Heart left ventricle (tissue), 13 donors: ENCODE measurements at regions not wholly inside any gene's neighbourhood (a gene's known extent, or its start where the extent isn't known, plus 50 kb on each side); places are given as distances from the start of the nearest gene placed in this dataset.

ENCODE experiments used
- POLR2A ChIP-seq, 2 donors: fragments of 450-650 bp; IDR thresholded peaks; one replicate each; pipeline ENCODE4 v1.6.1; 2017; ENCODE audit warnings: antibody characterized with exemption in 2 of 2, mild to moderate bottlenecking in 2 of 2, moderate library complexity in 2 of 2
- TF ChIP-seq, protein P1 (sequence below), 12 donors: fragments of 200-600 bp; sonication (generic) in 4 of 12; IDR thresholded peaks; one replicate each; pipeline versions ENCODE4 v1.5.0 to v1.8.0; 2018 to 2022; ENCODE audit warnings: antibody characterized with exemption in 12 of 12, mild to moderate bottlenecking in 5 of 12
- donor health status: ischemic (EF 13 %, LVEDD 7.1; RV severe dilation, severe dysfunction).
- donor health status: DM: no; HTN: yes; CAD: no.
- donor health status: DM: no; HTN: no; CAD: no.
- donor health status: ischemic (EF 25% LVEDD 6.9; RV normal size, moderate dysfunction).
- donor health status: ischemic (EF 25% LVEDD 5.7; RV mildly dilated, moderate dysfunction).
- donor health status: ischemic (EF 35%, LVEDD 5.7; RV mildly dilated, moderate dysfunction).
- donor health status: nonischemic (EF 11% LVEDD 7.7; RV severe dilation, severe dysfunction).
- donor health status: DM: yes; HTN: yes; CAD: no.
- donor health status: PGD.
- donor health status: ischemic (EF 29% LVEDD 5.4; RV normal size, mild dysfunction).
- donor health status: nonischemic (EF 23%, LVEDD 6.1; RV moderate dilation, normal function).

DNA sequence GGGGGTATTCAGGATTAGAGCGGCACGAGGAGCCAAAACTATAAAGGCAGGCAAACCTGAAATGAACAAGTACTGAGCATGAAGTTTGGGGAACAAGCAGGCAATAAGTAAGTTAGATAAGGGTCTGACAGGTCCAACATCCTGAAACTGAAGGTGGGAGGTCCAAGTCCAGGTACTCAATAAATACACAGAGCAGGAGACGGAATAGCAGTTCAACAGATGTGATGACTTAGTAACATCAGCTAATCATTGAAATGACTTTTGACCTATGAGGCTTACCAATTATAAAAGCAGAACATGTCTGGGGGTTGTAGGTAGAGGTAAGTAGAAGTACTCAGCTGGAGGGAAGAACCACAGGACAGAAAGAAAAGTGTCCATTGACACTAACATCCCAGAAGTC, 132.8 kb upstream of the PDZRN3 start:
- TF ChIP-seq, protein P1, sequence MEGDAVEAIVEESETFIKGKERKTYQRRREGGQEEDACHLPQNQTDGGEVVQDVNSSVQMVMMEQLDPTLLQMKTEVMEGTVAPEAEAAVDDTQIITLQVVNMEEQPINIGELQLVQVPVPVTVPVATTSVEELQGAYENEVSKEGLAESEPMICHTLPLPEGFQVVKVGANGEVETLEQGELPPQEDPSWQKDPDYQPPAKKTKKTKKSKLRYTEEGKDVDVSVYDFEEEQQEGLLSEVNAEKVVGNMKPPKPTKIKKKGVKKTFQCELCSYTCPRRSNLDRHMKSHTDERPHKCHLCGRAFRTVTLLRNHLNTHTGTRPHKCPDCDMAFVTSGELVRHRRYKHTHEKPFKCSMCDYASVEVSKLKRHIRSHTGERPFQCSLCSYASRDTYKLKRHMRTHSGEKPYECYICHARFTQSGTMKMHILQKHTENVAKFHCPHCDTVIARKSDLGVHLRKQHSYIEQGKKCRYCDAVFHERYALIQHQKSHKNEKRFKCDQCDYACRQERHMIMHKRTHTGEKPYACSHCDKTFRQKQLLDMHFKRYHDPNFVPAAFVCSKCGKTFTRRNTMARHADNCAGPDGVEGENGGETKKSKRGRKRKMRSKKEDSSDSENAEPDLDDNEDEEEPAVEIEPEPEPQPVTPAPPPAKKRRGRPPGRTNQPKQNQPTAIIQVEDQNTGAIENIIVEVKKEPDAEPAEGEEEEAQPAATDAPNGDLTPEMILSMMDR (IDR thresholded peaks at IDR 0.05), result no peak
- no peak for TF ChIP-seq POLR2A (IDR thresholded peaks at IDR 0.05)
